ENCODE measurements at regions not wholly inside any gene's neighbourhood (a gene's known extent, or its start where the extent isn't known, plus 50 kb on each side); places are given as distances from the start of the nearest gene placed in this dataset.

DNA sequence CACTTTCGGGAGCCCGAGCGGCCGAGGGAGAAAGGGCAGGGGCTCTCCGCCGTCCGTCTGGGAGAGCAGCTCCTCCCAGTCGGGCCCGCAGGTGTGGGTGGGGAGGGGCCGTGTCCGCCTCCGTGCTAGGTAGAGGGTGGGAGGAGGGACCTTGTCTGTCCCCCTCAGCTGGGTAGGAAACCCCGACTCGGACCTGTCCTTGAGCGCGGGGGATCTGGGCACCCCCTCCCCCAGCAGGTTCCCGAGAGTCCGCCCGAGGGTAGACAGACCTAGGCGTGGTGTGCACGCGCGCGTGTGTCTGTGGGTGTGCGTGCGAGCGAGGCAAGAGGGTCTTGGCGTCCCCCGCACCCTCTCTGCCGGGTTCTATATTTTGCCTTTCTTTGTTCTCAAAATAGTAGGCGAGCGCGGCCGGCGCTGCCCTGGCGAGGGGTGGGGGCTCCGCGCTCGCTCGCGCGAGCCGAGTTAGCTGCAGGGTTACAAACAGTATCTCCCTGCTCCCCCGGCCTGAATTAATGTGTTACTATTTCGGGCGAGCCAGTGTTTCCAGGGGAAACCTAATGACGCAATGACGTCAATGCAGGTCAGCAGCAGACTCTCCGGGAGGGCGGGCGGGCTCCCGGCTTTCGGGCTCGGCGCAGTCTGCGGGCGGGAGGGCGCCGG is 73.9 kb upstream of the LEP start:
- Histone ChIP-seq H3K36me3 (ENCODE audit: control insufficient read depth, insufficient read depth, low read length) (no peaks in the 10 kb centered on the region), H3K9me3 (replicated peaks; ENCODE audit: control insufficient read depth, low read depth, low read length) (no peaks in the 10 kb centered on the region), H3K4me1 (ENCODE audit: control insufficient read depth, insufficient read depth, low read length) (peaks cover 19% of the 10 kb centered on the region), H3K4me3 (ENCODE audit: low read length) (peak overlapping the region; percentile 27), H3K27me3 (ENCODE audit: control insufficient read depth, insufficient read depth, low read length) (peaks cover 89% of the 10 kb centered on the region), H3K27ac (ENCODE audit: low read length) (no peak overlapping the region)
- under 1% methylated on average over 50 of the region's 59 CpGs for WGBS (ENCODE audit: insufficient coverage)
- peak; percentile 73 for DNase-seq

GRCh38 chr7:128167791-128168666 is 73.0 kb upstream of the LEP start:
- no peak for DNase-seq
- 6% methylated on average over 45 of the region's 59 CpGs for WGBS (ENCODE audit: insufficient coverage)
- Histone ChIP-seq H3K4me1 (ENCODE audit: control insufficient read depth, insufficient read depth, low read length) (peaks cover 19% of the 10 kb centered on the region), H3K4me3 (ENCODE audit: low read length) (no peak overlapping the region), H3K9me3 (replicated peaks; ENCODE audit: control insufficient read depth, low read depth, low read length) (no peaks in the 10 kb centered on the region), H3K27ac (ENCODE audit: low read length) (no peak overlapping the region), H3K27me3 (ENCODE audit: control insufficient read depth, insufficient read depth, low read length) (peaks cover 88% of the 10 kb centered on the region), H3K36me3 (ENCODE audit: control insufficient read depth, insufficient read depth, low read length) (no peaks in the 10 kb centered on the region)

- Histone ChIP-seq H3K4me3 (ENCODE audit: low read length) (no peak overlapping the region), H3K36me3 (ENCODE audit: control insufficient read depth, insufficient read depth, low read length) (no peaks in the 10 kb centered on the region), H3K9me3 (replicated peaks; ENCODE audit: control insufficient read depth, low read depth, low read length) (no peaks in the 10 kb centered on the region), H3K4me1 (ENCODE audit: control insufficient read depth, insufficient read depth, low read length) (peaks cover 19% of the 10 kb centered on the region), H3K27me3 (ENCODE audit: control insufficient read depth, insufficient read depth, low read length) (peaks cover 83% of the 10 kb centered on the region), H3K27ac (ENCODE audit: low read length) (no peak overlapping the region)
- 2% methylated on average over 15 of the region's 16 CpGs for whole genome bisulfite sequencing (ENCODE audit: insufficient coverage)
- DNase-seq, result peak; percentile 50
Observed at GRCh38 chr7:128168667-128169210, 72.3 kb upstream of the LEP start.

- no peaks in the 10 kb centered on the region for H3K36me3 ChIP-seq (ENCODE audit: control insufficient read depth, insufficient read depth, low read length)
- peaks cover 19% of the 10 kb centered on the region for H3K4me1 ChIP-seq (ENCODE audit: control insufficient read depth, insufficient read depth, low read length)
- no peaks in the 10 kb centered on the region for H3K9me3 ChIP-seq (replicated peaks; ENCODE audit: control insufficient read depth, low read depth, low read length)
- H3K4me3 ChIP-seq (ENCODE audit: low read length), result no peak overlapping the region
- no peak overlapping the region for H3K27ac ChIP-seq (ENCODE audit: low read length)
- WGBS (ENCODE audit: insufficient coverage), result 25% methylated on average over 1 of the region's 1 CpG
- no peak for DNase-seq
- H3K27me3 ChIP-seq (ENCODE audit: control insufficient read depth, insufficient read depth, low read length), result peaks cover 74% of the 10 kb centered on the region
Observed at GRCh38 chr7:128170461-128170860, 70.6 kb upstream of the LEP start.

DNA sequence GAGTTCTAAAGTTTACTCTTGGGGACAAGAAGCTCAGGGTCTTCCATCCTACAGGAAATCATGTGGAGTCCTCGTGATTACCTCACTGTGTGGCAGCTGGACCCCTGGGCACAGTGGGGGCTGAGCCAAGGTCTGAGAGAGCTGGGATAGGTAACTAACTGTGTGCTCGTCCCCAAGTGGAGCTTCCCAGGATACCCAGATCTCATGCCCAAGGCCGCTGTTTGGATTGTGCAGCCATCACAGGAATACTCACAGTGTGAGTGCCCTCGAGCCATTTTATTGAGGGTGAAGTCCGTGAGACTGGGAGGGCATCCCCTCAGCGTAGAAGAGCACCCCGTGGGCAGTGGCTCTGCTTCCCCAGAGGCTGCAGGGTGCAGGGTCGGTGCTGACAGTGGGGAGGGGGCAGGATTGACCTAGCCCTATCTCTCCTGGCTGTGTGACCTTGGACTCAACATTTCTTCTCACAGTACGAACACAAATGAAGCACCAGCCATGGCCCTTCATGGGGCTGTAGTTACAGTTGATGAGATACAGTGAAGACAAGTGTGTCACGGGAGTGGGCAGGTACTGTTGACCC is 69.6 kb upstream of the LEP start:
- WGBS (ENCODE audit: insufficient coverage), result 79% methylated on average over 8 of the region's 10 CpGs
- H3K27ac ChIP-seq (ENCODE audit: low read length), result no peak overlapping the region

GRCh38 chr7:128172151-128172550 is 68.9 kb upstream of the LEP start:
- Histone ChIP-seq H3K27me3 (ENCODE audit: control insufficient read depth, insufficient read depth, low read length) (peaks cover 63% of the 10 kb centered on the region), H3K4me3 (ENCODE audit: low read length) (no peak overlapping the region), H3K27ac (ENCODE audit: low read length) (no peak overlapping the region), H3K4me1 (ENCODE audit: control insufficient read depth, insufficient read depth, low read length) (peaks cover 12% of the 10 kb centered on the region), H3K9me3 (replicated peaks; ENCODE audit: control insufficient read depth, low read depth, low read length) (no peaks in the 10 kb centered on the region), H3K36me3 (ENCODE audit: control insufficient read depth, insufficient read depth, low read length) (no peaks in the 10 kb centered on the region)
- WGBS (ENCODE audit: insufficient coverage), result 60% methylated on average over 7 of the region's 7 CpGs
- no peak for DNase-seq

More for the DNA sequence above, 69.6 kb upstream of the LEP start:
- Histone ChIP-seq H3K36me3 (ENCODE audit: control insufficient read depth, insufficient read depth, low read length) (no peaks in the 10 kb centered on the region), H3K4me3 (ENCODE audit: low read length) (no peak overlapping the region), H3K4me1 (ENCODE audit: control insufficient read depth, insufficient read depth, low read length) (peaks cover 19% of the 10 kb centered on the region), H3K27me3 (ENCODE audit: control insufficient read depth, insufficient read depth, low read length) (peaks cover 65% of the 10 kb centered on the region), H3K9me3 (replicated peaks; ENCODE audit: control insufficient read depth, low read depth, low read length) (no peaks in the 10 kb centered on the region)
- DNase-seq, result no peak

DNA sequence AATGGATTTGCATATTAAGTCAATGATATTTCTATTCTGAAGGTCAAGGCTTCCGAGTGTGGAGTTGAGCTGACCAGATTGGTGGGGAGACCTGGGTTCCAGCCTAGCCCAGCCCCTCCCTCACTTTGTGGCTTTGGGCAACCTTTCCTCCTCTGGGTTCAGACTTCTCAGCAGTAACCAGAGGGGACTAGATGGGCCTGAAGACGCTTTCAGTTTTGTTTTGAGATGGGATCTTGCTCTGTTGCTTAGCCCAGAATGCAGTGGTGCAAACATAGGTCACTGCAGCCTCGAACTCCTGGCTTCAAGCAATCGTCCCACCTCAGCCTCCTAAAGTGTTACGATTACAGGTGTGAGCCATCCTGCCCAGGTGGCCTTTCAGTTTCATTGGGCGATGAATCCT is 68.1 kb upstream of the LEP start:
- no peak for DNase-seq
- 63% methylated on average over 4 of the region's 6 CpGs for WGBS (ENCODE audit: insufficient coverage)
- H3K27ac ChIP-seq (ENCODE audit: low read length), result no peak overlapping the region
- H3K4me1 ChIP-seq (ENCODE audit: control insufficient read depth, insufficient read depth, low read length), result peaks cover 6% of the 10 kb centered on the region
- H3K9me3 ChIP-seq (replicated peaks; ENCODE audit: control insufficient read depth, low read depth, low read length), result no peaks in the 10 kb centered on the region
- peaks cover 60% of the 10 kb centered on the region for H3K27me3 ChIP-seq (ENCODE audit: control insufficient read depth, insufficient read depth, low read length)
- H3K4me3 ChIP-seq (ENCODE audit: low read length), result no peak overlapping the region
- no peaks in the 10 kb centered on the region for H3K36me3 ChIP-seq (ENCODE audit: control insufficient read depth, insufficient read depth, low read length)

- no peaks in the 10 kb centered on the region for H3K9me3 ChIP-seq (replicated peaks; ENCODE audit: control insufficient read depth, low read depth, low read length)
- no peak overlapping the region for H3K4me3 ChIP-seq (ENCODE audit: low read length)
- WGBS (ENCODE audit: insufficient coverage), result 63% methylated on average over 8 of the region's 11 CpGs
- peak; percentile 16 for DNase-seq
- H3K27me3 ChIP-seq (ENCODE audit: control insufficient read depth, insufficient read depth, low read length), result peaks cover 59% of the 10 kb centered on the region
- H3K27ac ChIP-seq (ENCODE audit: low read length), result no peak overlapping the region
- H3K4me1 ChIP-seq (ENCODE audit: control insufficient read depth, insufficient read depth, low read length), result no peaks in the 10 kb centered on the region
- no peaks in the 10 kb centered on the region for H3K36me3 ChIP-seq (ENCODE audit: control insufficient read depth, insufficient read depth, low read length)
Observed at GRCh38 chr7:128174386-128174785, 66.7 kb upstream of the LEP start.

GRCh38 chr7:128176696-128177095 is 64.4 kb upstream of the LEP start:
- Histone ChIP-seq H3K9me3 (replicated peaks; ENCODE audit: control insufficient read depth, low read depth, low read length) (no peaks in the 10 kb centered on the region), H3K27ac (ENCODE audit: low read length) (no peak overlapping the region), H3K27me3 (ENCODE audit: control insufficient read depth, insufficient read depth, low read length) (peaks cover 47% of the 10 kb centered on the region), H3K4me1 (ENCODE audit: control insufficient read depth, insufficient read depth, low read length) (peaks cover 2% of the 10 kb centered on the region), H3K4me3 (ENCODE audit: low read length) (no peak overlapping the region), H3K36me3 (ENCODE audit: control insufficient read depth, insufficient read depth, low read length) (no peaks in the 10 kb centered on the region)
- no peak for DNase-seq
- 69% methylated on average over 6 of the region's 7 CpGs for WGBS (ENCODE audit: insufficient coverage)

Data from muscle of leg (tissue), 3 donors.